ENCODE measurements at regions not wholly inside any gene's neighbourhood (a gene's known extent, or its start where the extent isn't known, plus 50 kb on each side); places are given as distances from the start of the nearest gene placed in this dataset.

DNA sequence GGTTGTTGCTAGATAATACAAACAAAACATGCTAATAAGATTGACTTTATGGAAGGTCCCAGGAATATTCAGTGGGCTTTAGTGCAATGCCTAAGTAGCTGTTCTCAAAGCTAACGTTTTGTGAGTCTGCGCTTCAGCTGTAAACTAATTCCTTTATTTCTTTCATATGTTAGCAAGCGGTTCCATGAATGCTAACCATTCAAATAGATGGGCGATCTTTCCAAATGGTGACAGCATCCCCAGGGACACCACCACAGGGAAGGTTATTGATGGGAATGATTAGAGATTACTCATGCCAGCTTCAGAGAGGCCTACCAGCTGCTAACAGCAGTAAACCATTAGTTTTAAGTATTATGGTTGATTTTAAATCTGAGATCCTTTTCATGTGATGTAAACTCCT lies 405.7 kb upstream of the MCTP2 start:
- no peaks in the 10 kb centered on the region for H3K9me3 ChIP-seq
- WGBS, 2 donors: 46 to 48% methylated on average over 4 of the region's 4 CpGs
- peaks cover 5 to 56% (median 30%) of the 10 kb centered on the region in 3 donors for H3K4me1 ChIP-seq
- TF ChIP-seq, protein P1, sequence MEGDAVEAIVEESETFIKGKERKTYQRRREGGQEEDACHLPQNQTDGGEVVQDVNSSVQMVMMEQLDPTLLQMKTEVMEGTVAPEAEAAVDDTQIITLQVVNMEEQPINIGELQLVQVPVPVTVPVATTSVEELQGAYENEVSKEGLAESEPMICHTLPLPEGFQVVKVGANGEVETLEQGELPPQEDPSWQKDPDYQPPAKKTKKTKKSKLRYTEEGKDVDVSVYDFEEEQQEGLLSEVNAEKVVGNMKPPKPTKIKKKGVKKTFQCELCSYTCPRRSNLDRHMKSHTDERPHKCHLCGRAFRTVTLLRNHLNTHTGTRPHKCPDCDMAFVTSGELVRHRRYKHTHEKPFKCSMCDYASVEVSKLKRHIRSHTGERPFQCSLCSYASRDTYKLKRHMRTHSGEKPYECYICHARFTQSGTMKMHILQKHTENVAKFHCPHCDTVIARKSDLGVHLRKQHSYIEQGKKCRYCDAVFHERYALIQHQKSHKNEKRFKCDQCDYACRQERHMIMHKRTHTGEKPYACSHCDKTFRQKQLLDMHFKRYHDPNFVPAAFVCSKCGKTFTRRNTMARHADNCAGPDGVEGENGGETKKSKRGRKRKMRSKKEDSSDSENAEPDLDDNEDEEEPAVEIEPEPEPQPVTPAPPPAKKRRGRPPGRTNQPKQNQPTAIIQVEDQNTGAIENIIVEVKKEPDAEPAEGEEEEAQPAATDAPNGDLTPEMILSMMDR (IDR thresholded peaks at IDR 0.05): no peak
- no peak for TF ChIP-seq POLR2A (IDR thresholded peaks at IDR 0.05)
- no peak overlapping the region for H3K4me3 ChIP-seq
- H3K27me3 ChIP-seq: no peaks in the 10 kb centered on the region
- no peak for DNase-seq
- H3K27ac ChIP-seq: peak overlapping the region in 1 of 4 donors; percentile 93
- H3K36me3 ChIP-seq: no peaks in the 10 kb centered on the region
- intact Hi-C loops (cut with DNase I): no loop called here

DNA sequence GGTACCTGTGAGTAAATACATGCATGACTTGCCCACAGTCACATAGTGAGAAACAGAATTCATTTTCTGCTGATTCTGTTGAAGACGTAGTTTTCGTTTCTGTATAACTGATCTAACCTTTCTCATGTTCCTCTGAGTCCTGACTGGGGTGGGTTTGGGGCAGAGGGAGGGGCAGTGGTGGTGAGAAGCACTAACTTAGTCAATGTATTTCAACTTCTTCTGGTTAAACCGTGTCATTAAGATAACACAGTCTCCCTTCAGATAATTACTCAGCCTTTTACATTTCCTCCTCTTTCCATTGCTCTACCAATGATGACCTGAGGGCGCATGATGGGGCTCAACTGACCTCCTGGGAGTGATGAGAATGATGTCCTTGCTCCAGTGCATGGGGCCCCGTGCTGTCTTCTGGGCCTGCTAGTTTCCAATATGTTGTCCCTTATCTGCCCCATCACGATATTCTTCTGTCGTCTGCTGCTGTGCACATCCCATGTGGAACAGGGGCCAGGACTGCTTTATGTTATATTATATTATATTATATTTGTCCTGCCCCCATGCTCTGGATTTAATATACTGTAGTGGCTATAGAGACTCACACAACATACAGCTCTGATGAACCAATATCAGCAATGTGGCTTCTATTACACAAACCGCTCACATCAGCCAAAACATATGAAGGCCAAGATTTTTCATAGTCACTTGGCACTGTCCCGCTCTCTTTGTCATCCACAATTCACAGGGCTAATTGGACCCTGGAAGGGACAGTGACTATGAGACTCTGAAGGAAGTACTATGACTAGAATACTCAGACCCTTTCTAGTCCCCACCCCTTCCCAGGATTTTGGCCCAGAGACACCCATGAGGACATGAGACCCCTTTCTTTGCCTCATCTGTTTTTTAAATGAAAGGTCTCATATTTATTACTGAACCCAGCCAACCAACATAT lies 407.1 kb upstream of the MCTP2 start:
- 80 to 88% methylated on average over 9 of the region's 9 CpGs for WGBS, 2 donors
- H3K27me3 ChIP-seq: no peaks in the 10 kb centered on the region
- H3K27ac ChIP-seq: peak overlapping the region in 1 of 4 donors; percentile 22
- no peaks in the 10 kb centered on the region for H3K9me3 ChIP-seq
- TF ChIP-seq, protein P1 (IDR thresholded peaks at IDR 0.05): no peak
- no peak for TF ChIP-seq POLR2A (IDR thresholded peaks at IDR 0.05)
- no peak overlapping the region for H3K4me3 ChIP-seq
- no peaks in the 10 kb centered on the region for H3K36me3 ChIP-seq
- no peak for DNase-seq
- intact Hi-C loops (cut with DNase I): no loop called here
- H3K4me1 ChIP-seq: peaks cover 0 to 53% (median 29%) of the 10 kb centered on the region in 3 donors

DNA sequence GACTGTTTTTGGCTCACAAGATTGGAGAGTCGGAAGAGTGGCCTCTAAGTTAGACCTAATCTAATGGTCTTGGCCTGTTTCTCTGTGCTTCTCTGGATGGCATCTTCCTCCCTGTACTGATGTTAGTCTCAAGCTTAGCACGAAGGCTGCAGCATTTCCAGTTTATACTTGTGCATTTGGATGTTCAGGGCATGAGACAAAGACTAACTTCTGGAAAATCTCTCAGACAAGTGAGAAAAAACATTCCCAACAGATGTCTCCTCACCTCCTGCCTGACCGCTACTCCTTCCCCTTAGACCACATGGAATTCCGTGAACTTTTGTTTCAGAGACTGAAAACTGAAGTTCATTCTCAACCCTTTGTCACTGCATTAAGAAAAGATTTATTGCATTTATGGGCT lies 410.8 kb upstream of the MCTP2 start:
- intact Hi-C loops (cut with DNase I): no loop called here

DNA sequence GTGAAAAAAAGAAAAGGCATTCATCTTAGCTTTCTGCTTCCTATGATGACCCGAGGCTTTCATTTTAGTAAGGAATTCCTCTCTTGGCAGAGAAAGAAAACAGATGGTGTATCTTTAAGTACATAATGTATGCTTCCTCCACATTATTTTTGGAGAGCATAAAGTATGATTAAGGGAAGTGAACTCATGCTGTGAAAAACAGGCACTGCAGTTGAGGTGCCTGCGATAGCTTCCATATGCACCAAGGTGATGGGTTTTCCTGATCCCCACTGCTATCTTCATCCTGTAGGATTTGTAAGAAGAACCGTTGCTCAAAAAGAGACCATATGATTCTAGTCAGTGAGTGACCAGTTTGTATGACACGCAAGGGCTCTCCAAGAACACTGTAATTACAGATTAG lies 411.5 kb upstream of the MCTP2 start:
- Histone ChIP-seq H3K4me3 (no peak overlapping the region), H3K9me3 (no peaks in the 10 kb centered on the region), H3K4me1 (peaks cover 0 to 21% (median 0%) of the 10 kb centered on the region in 3 donors), H3K27ac (peak overlapping the region in 2 of 4 donors; percentile 40 to 67), H3K36me3 (no peaks in the 10 kb centered on the region), H3K27me3 (no peaks in the 10 kb centered on the region)
- 48 to 66% methylated on average over 4 of the region's 4 CpGs for WGBS, 2 donors
- intact Hi-C loops (cut with DNase I): no loop called here
- no peak for DNase-seq
- TF ChIP-seq, protein P1 (IDR thresholded peaks at IDR 0.05): no peak
- TF ChIP-seq POLR2A (IDR thresholded peaks at IDR 0.05): no peak

More for the DNA sequence above, 410.8 kb upstream of the MCTP2 start:
- H3K4me3 ChIP-seq: no peak overlapping the region
- peaks cover 0 to 21% (median 0%) of the 10 kb centered on the region in 3 donors for H3K4me1 ChIP-seq
- no peak for DNase-seq
- 81 to 93% methylated on average over 4 of the region's 4 CpGs for WGBS, 2 donors
- H3K9me3 ChIP-seq: no peaks in the 10 kb centered on the region
- no peaks in the 10 kb centered on the region for H3K27me3 ChIP-seq
- H3K36me3 ChIP-seq: no peaks in the 10 kb centered on the region
- no peak for TF ChIP-seq POLR2A (IDR thresholded peaks at IDR 0.05)
- TF ChIP-seq, protein P1 (IDR thresholded peaks at IDR 0.05): no peak
- H3K27ac ChIP-seq: no peak overlapping the region

DNA sequence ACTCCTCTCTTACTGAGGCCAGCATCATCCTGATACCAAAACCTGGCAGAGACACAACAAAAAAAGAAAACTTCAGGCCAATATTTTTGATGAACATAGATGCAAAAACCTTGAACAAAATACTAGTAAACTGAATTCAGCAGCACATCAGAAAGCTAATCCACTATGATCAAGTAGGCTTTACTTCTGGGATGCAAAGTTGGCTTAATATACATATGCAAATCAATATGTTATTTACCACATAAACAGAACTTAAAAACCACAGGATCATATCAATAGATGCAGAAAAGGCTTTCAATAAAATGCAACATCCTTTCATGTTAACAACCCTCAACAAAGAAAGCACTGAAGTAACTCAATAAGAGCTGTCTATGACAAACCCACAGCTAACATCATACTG lies 414.5 kb upstream of the MCTP2 start:
- H3K9me3 ChIP-seq: no peaks in the 10 kb centered on the region
- no peaks in the 10 kb centered on the region for H3K27me3 ChIP-seq
- peaks cover 5 to 40% (median 8%) of the 10 kb centered on the region in 3 donors for H3K4me1 ChIP-seq
- no peak overlapping the region for H3K27ac ChIP-seq
- no peak overlapping the region for H3K4me3 ChIP-seq
- no peaks in the 10 kb centered on the region for H3K36me3 ChIP-seq
- no peak for TF ChIP-seq POLR2A (IDR thresholded peaks at IDR 0.05)
- TF ChIP-seq, protein P1 (IDR thresholded peaks at IDR 0.05): no peak
- intact Hi-C loops (cut with DNase I): no loop called here
- DNase-seq: no peak
